Stomach (tissue), 4 donors: ENCODE measurements at regions not wholly inside any gene's neighbourhood (a gene's known extent, or its start where the extent isn't known, plus 50 kb on each side); places are given as distances from the start of the nearest gene placed in this dataset.

Experiments used
- EP300 ChIP-seq: sonication (generic); formaldehyde crosslinking; IDR thresholded peaks from one replicate; pipeline ENCODE4 v1.6.1; 2017; ENCODE audit warnings: antibody characterized with exemption
- TF ChIP-seq, protein P1 (sequence below), 7 experiments: fragments of 450-650 bp in 4 of 7; fragments of 200-600 bp in 3 of 7; sonication (generic) in 3 of 7; IDR thresholded peaks; one replicate each; pipeline ENCODE4 v1.5.1; 2016 to 2019; ENCODE audit warnings: antibody characterized with exemption in 7 of 7, control low read depth in 2 of 7, mild to moderate bottlenecking in 1 of 7

DNA sequence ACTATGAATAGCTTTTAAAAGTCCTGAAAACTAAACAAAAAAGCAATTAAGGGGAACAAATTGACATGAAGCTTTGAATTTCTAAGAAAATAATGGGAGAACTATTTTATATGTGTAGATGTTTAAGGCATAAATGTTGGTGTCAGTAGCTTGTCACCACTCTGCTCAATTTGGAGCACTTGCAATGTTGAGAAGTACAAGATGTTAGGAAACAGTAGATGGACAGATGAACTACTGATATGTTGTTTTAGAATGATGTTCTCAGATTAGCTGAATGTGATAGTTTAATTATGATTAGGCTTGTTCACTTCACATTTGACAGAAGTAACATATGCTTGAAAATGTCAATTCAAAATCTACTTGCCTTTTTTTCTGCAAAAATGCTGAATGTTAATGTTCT, 525.7 kb upstream of the IGFBP7 start:
- TF ChIP-seq, protein P1, sequence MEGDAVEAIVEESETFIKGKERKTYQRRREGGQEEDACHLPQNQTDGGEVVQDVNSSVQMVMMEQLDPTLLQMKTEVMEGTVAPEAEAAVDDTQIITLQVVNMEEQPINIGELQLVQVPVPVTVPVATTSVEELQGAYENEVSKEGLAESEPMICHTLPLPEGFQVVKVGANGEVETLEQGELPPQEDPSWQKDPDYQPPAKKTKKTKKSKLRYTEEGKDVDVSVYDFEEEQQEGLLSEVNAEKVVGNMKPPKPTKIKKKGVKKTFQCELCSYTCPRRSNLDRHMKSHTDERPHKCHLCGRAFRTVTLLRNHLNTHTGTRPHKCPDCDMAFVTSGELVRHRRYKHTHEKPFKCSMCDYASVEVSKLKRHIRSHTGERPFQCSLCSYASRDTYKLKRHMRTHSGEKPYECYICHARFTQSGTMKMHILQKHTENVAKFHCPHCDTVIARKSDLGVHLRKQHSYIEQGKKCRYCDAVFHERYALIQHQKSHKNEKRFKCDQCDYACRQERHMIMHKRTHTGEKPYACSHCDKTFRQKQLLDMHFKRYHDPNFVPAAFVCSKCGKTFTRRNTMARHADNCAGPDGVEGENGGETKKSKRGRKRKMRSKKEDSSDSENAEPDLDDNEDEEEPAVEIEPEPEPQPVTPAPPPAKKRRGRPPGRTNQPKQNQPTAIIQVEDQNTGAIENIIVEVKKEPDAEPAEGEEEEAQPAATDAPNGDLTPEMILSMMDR (IDR thresholded peaks at IDR 0.05): no peak
- no peak for TF ChIP-seq EP300
